ENCODE measurements at regions not wholly inside any gene's neighbourhood (a gene's known extent, or its start where the extent isn't known, plus 50 kb on each side); places are given as distances from the start of the nearest gene placed in this dataset.
"Not testable (repeated sequence)": the region's sequence is repeated elsewhere in the genome, so short reads cannot be mapped to it uniquely, and the experiment has no call there.

GRCh38 chrX:143287236-143287635 is 230.0 kb downstream of the SPANXN3 start (continued):
- no peak for TF ChIP-seq STAT6 (CRISPR knock-in tag; conservative IDR thresholded peaks at IDR 0.05; ENCODE audit: low read depth)

- no peak overlapping the region for H3K27ac Mint-ChIP-seq
- TF ChIP-seq, protein P1, sequence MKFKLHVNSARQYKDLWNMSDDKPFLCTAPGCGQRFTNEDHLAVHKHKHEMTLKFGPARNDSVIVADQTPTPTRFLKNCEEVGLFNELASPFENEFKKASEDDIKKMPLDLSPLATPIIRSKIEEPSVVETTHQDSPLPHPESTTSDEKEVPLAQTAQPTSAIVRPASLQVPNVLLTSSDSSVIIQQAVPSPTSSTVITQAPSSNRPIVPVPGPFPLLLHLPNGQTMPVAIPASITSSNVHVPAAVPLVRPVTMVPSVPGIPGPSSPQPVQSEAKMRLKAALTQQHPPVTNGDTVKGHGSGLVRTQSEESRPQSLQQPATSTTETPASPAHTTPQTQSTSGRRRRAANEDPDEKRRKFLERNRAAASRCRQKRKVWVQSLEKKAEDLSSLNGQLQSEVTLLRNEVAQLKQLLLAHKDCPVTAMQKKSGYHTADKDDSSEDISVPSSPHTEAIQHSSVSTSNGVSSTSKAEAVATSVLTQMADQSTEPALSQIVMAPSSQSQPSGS (CRISPR knock-in tag; IDR thresholded peaks at IDR 0.05; ENCODE audit: borderline replicate concordance, low read depth) = no peak
- TF ChIP-seq ETV6 (CRISPR knock-in tag; IDR thresholded peaks at IDR 0.05) (no peak), ZNF425 (CRISPR knock-in tag; conservative IDR thresholded peaks at IDR 0.05) (no peak), OVOL2 (CRISPR knock-in tag; IDR thresholded peaks at IDR 0.05; ENCODE audit: borderline replicate concordance) (no peak)
- TF ChIP-seq, protein P2, sequence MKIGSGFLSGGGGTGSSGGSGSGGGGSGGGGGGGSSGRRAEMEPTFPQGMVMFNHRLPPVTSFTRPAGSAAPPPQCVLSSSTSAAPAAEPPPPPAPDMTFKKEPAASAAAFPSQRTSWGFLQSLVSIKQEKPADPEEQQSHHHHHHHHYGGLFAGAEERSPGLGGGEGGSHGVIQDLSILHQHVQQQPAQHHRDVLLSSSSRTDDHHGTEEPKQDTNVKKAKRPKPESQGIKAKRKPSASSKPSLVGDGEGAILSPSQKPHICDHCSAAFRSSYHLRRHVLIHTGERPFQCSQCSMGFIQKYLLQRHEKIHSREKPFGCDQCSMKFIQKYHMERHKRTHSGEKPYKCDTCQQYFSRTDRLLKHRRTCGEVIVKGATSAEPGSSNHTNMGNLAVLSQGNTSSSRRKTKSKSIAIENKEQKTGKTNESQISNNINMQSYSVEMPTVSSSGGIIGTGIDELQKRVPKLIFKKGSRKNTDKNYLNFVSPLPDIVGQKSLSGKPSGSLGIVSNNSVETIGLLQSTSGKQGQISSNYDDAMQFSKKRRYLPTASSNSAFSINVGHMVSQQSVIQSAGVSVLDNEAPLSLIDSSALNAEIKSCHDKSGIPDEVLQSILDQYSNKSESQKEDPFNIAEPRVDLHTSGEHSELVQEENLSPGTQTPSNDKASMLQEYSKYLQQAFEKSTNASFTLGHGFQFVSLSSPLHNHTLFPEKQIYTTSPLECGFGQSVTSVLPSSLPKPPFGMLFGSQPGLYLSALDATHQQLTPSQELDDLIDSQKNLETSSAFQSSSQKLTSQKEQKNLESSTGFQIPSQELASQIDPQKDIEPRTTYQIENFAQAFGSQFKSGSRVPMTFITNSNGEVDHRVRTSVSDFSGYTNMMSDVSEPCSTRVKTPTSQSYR (CRISPR knock-in tag; IDR thresholded peaks at IDR 0.05) = no peak
- DNase-seq (ENCODE audit: low spot score) (no peak), ATAC-seq (no peak)
- no peaks in the 10 kb centered on the region for H3K4me1 Mint-ChIP-seq
- peaks cover 40% of the 10 kb centered on the region for H3K9me3 Mint-ChIP-seq
- no peak overlapping the region for H3K4me3 Mint-ChIP-seq
- ChIA-PET POLR2A (no interaction called here), CTCF (no interaction called here)
- H3K27me3 Mint-ChIP-seq (ENCODE audit: low read depth) = no peaks in the 10 kb centered on the region
- H3K36me3 Mint-ChIP-seq = peaks cover 21% of the 10 kb centered on the region
These were observed 244.6 kb downstream of the SPANXN4 start for GRCh38 chrX:143270317-143270716.

GRCh38 chrX:143244593-143244992 is 218.9 kb downstream of the SPANXN4 start:
- Mint-ChIP-seq H3K9me3 (peaks cover 48% of the 10 kb centered on the region), H3K36me3 (peaks cover 28% of the 10 kb centered on the region)
- H3K4me1 Mint-ChIP-seq; H3K4me3 Mint-ChIP-seq; ATAC-seq; H3K27ac Mint-ChIP-seq; CTCF ChIA-PET; H3K27me3 Mint-ChIP-seq (ENCODE audit: low read depth); DNase-seq (ENCODE audit: low spot score); POLR2A ChIA-PET: not testable (repeated sequence)

DNA sequence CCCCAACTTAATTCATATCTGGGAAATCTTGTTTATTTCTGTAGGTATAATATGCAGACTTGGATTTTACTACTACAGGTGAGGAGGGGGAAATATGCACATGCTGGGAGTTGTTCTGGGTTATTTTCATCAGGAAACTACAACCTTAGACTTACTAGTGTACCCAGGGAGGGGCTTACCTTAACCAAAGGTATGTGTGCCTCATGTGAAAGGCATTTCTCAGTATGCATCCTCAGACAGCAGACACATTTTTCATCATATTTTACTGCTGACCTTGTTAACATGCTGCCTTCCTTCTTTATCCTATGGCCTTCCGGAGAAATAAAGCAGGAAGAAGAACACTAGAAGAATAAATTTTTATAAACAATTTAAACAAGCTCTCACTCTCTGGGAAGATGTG is 214.9 kb downstream of the SPANXN4 start:
- H3K4me1 Mint-ChIP-seq = no peaks in the 10 kb centered on the region
- no peak overlapping the region for H3K4me3 Mint-ChIP-seq
- H3K9me3 Mint-ChIP-seq = peaks cover 49% of the 10 kb centered on the region
- peaks cover 2% of the 10 kb centered on the region; the same call in 1 of the 2 replicates for H3K27me3 Mint-ChIP-seq (ENCODE audit: low read depth)
- ATAC-seq (no peak), DNase-seq (ENCODE audit: low spot score) (no peak)
- ChIA-PET POLR2A (no interaction called here), CTCF (no interaction called here)
- no peak overlapping the region for H3K27ac Mint-ChIP-seq
- peaks cover 31% of the 10 kb centered on the region for H3K36me3 Mint-ChIP-seq
- TF ChIP-seq JAZF1 (CRISPR knock-in tag; IDR thresholded peaks at IDR 0.05) = no peak
- TF ChIP-seq, protein P3, sequence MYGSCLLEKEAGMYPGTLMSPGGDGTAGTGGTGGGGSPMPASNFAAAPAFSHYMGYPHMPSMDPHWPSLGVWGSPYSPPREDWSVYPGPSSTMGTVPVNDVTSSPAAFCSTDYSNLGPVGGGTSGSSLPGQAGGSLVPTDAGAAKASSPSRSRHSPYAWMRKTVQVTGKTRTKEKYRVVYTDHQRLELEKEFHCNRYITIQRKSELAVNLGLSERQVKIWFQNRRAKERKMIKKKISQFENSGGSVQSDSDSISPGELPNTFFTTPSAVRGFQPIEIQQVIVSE (CRISPR knock-in tag; IDR thresholded peaks at IDR 0.05; ENCODE audit: borderline replicate concordance) = no peak
- no peak for TF ChIP-seq TEAD4 (CRISPR knock-in tag; IDR thresholded peaks at IDR 0.05)
- TF ChIP-seq, protein P4, sequence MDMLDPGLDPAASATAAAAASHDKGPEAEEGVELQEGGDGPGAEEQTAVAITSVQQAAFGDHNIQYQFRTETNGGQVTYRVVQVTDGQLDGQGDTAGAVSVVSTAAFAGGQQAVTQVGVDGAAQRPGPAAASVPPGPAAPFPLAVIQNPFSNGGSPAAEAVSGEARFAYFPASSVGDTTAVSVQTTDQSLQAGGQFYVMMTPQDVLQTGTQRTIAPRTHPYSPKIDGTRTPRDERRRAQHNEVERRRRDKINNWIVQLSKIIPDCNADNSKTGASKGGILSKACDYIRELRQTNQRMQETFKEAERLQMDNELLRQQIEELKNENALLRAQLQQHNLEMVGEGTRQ (CRISPR knock-in tag; IDR thresholded peaks at IDR 0.05) = no peak
- no peak for TF ChIP-seq ZNF396 (CRISPR knock-in tag; IDR thresholded peaks at IDR 0.05; ENCODE audit: borderline replicate concordance)
- no peak for TF ChIP-seq PRRX2 (CRISPR knock-in tag; IDR thresholded peaks at IDR 0.05)
- TF ChIP-seq ATF1 (CRISPR knock-in tag; IDR thresholded peaks at IDR 0.05) = no peak
- TF ChIP-seq NR1H2 (CRISPR knock-in tag; IDR thresholded peaks at IDR 0.05) = no peak
- TF ChIP-seq, protein P5, sequence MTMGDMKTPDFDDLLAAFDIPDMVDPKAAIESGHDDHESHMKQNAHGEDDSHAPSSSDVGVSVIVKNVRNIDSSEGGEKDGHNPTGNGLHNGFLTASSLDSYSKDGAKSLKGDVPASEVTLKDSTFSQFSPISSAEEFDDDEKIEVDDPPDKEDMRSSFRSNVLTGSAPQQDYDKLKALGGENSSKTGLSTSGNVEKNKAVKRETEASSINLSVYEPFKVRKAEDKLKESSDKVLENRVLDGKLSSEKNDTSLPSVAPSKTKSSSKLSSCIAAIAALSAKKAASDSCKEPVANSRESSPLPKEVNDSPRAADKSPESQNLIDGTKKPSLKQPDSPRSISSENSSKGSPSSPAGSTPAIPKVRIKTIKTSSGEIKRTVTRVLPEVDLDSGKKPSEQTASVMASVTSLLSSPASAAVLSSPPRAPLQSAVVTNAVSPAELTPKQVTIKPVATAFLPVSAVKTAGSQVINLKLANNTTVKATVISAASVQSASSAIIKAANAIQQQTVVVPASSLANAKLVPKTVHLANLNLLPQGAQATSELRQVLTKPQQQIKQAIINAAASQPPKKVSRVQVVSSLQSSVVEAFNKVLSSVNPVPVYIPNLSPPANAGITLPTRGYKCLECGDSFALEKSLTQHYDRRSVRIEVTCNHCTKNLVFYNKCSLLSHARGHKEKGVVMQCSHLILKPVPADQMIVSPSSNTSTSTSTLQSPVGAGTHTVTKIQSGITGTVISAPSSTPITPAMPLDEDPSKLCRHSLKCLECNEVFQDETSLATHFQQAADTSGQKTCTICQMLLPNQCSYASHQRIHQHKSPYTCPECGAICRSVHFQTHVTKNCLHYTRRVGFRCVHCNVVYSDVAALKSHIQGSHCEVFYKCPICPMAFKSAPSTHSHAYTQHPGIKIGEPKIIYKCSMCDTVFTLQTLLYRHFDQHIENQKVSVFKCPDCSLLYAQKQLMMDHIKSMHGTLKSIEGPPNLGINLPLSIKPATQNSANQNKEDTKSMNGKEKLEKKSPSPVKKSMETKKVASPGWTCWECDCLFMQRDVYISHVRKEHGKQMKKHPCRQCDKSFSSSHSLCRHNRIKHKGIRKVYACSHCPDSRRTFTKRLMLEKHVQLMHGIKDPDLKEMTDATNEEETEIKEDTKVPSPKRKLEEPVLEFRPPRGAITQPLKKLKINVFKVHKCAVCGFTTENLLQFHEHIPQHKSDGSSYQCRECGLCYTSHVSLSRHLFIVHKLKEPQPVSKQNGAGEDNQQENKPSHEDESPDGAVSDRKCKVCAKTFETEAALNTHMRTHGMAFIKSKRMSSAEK (CRISPR knock-in tag; IDR thresholded peaks at IDR 0.05; ENCODE audit: borderline replicate concordance) = no peak

Measured in WTC11 (cell line).